Breast epithelium (tissue), 4 donors: ENCODE measurements at regions not wholly inside any gene's neighbourhood (a gene's known extent, or its start where the extent isn't known, plus 50 kb on each side); places are given as distances from the start of the nearest gene placed in this dataset.

Experiments used
- DNase-seq, 2 donors: peaks; one replicate each; pipeline ENCODE4 v3.0.0-alpha.2; 2019; ENCODE audit warnings: low spot score in 2 of 2
- H3K27ac ChIP-seq, 2 donors: fragments of 200-600 bp; sonication (generic) in 1 of 2; one replicate each; pipeline ENCODE4 v1.5.1; 2016 to 2019; ENCODE audit warnings: mild to moderate bottlenecking in 1 of 2
- H3K27me3 ChIP-seq, 2 donors: fragments of 200-600 bp; sonication (generic) in 1 of 2; one replicate each; pipeline versions ENCODE4 v1.5.1 to v1.6.0; 2017 to 2019; ENCODE audit warnings: control low read depth in 1 of 2, mild to moderate bottlenecking in 1 of 2
- H3K36me3 ChIP-seq: fragments of 200-600 bp; one replicate; pipeline ENCODE4 v1.5.1; 2019
- H3K4me1 ChIP-seq, 2 donors: fragments of 200-600 bp; sonication (generic); one replicate each; pipeline ENCODE4 v1.5.1; 2016 to 2019; ENCODE audit warnings: control low read depth in 1 of 2
- H3K4me3 ChIP-seq, 3 donors: fragments of 200-600 bp; sonication (generic); 1 replicate in 2 of 3; 2 replicates in 1 of 3; pipeline ENCODE4 v1.5.1; 2016 to 2019; ENCODE audit warnings: mild to moderate bottlenecking in 3 of 3, moderate library complexity in 2 of 3
- H3K9me3 ChIP-seq, 2 donors: fragments of 200-600 bp; sonication (generic) in 1 of 2; one replicate each; pipeline ENCODE4 v1.5.1; 2016 to 2019; ENCODE audit warnings: control low read depth in 1 of 2
- POLR2A ChIP-seq: fragments of 450-650 bp; IDR thresholded peaks from one replicate; pipeline ENCODE4 v1.6.1; 2016; ENCODE audit warnings: antibody characterized with exemption, mild to moderate bottlenecking, moderate library complexity
- POLR2AphosphoS5 ChIP-seq, 3 donors: sonication (generic); formaldehyde crosslinking; IDR thresholded peaks; one replicate each; pipeline ENCODE4 v1.6.1; 2017; ENCODE audit warnings: antibody characterized with exemption in 3 of 3
- intact Hi-C: fragments of 100-400 bp; cut with DNase I; formaldehyde crosslinking; loops from one replicate; pipeline ENCODE4 v1.15.1; 2023; ENCODE audit warnings: low total_unique reads
- TF ChIP-seq, protein P1 (sequence below), 3 donors: fragments of 450-650 bp; IDR thresholded peaks; one replicate each; pipeline ENCODE4 v1.5.1; 2016 to 2017; ENCODE audit warnings: antibody characterized with exemption in 3 of 3, mild to moderate bottlenecking in 3 of 3, moderate library complexity in 3 of 3

DNA sequence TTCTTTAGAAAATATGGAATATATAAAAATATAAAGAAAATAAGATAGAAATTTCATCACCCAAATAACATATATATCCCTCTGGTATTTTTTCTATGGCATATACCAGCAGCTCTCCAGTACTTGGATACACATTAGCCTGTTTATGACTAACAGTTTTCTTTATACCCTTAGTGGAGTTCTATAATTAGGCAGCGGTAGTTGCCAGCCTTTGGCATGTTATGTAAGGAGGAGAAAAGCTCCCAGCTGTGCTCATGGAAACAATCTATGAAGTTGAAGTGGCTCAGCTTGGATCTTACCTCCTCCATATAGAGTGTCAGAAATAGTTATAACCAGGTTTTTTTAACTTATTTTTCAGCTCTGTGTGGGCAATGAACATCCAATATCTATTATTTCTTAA is 1636.8 kb downstream of the AMY1C start:
- Histone ChIP-seq H3K36me3 (no peaks in the 10 kb centered on the region), H3K27ac (no peak overlapping the region), H3K4me1 (no peaks in the 10 kb centered on the region), H3K4me3 (no peak overlapping the region), H3K27me3 (no peaks in the 10 kb centered on the region), H3K9me3 (peaks cover 0 to 9% of the 10 kb centered on the region in 2 donors)
- no peak for TF ChIP-seq POLR2A
- TF ChIP-seq, protein P1, sequence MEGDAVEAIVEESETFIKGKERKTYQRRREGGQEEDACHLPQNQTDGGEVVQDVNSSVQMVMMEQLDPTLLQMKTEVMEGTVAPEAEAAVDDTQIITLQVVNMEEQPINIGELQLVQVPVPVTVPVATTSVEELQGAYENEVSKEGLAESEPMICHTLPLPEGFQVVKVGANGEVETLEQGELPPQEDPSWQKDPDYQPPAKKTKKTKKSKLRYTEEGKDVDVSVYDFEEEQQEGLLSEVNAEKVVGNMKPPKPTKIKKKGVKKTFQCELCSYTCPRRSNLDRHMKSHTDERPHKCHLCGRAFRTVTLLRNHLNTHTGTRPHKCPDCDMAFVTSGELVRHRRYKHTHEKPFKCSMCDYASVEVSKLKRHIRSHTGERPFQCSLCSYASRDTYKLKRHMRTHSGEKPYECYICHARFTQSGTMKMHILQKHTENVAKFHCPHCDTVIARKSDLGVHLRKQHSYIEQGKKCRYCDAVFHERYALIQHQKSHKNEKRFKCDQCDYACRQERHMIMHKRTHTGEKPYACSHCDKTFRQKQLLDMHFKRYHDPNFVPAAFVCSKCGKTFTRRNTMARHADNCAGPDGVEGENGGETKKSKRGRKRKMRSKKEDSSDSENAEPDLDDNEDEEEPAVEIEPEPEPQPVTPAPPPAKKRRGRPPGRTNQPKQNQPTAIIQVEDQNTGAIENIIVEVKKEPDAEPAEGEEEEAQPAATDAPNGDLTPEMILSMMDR (IDR thresholded peaks at IDR 0.05) = no peak
- TF ChIP-seq POLR2AphosphoS5 (IDR thresholded peaks at IDR 0.05) = no peak
- DNase-seq = no peak
- intact Hi-C loops = no loop called here

DNA sequence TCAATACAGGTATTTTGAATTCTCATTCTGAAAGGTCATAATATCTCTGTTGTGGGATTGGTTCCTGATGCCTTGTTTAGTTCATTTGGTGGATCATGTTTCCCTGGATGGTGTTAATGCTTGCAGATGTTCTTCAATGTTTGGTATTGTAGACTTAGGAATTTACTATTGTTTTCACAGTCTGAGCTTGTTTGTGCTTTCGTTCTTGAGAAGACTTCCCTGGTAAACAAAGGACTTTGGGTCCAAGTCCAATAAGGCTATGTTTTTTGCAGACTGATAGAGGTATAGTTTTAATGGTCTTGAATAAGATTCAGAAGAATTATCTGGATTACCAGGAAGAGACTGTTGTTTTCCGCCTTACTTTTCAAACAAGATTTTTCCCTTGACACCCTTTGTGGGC is 1646.3 kb downstream of the AMY1C start:
- Histone ChIP-seq H3K27ac (no peak overlapping the region), H3K4me3 (no peak overlapping the region), H3K9me3 (peaks cover 0 to 21% of the 10 kb centered on the region in 2 donors), H3K27me3 (no peaks in the 10 kb centered on the region), H3K36me3 (no peaks in the 10 kb centered on the region), H3K4me1 (no peaks in the 10 kb centered on the region)
- DNase-seq = no peak
- intact Hi-C loops = no loop called here
- TF ChIP-seq POLR2A = no peak
- TF ChIP-seq, protein P1 (IDR thresholded peaks at IDR 0.05) = no peak

DNA sequence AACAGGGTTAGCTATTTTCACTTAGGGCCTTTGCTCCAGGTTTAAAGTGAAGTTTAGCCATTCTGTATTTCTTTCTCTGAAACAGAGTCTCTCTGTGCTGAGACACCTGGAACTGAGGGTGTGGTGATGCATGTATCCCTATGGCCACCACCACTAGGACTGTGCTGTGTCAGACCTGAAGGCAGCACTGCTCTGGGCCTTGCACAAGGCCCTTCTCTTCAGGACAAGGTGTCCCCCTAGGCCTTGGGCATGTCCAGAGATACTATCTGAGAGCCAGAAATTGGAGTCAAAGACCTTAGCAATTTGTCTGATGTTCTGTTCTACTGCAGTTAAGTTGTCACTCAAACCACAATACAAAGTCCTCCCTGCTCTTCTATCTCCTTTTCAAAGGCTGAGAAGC is 1649.2 kb downstream of the AMY1C start:
- TF ChIP-seq POLR2AphosphoS5 (IDR thresholded peaks at IDR 0.05) (no peak), POLR2A (no peak)
- TF ChIP-seq, protein P1 (IDR thresholded peaks at IDR 0.05) = no peak
- H3K27me3 ChIP-seq = no peaks in the 10 kb centered on the region
- no peak for DNase-seq
- H3K4me1 ChIP-seq = no peaks in the 10 kb centered on the region
- intact Hi-C loops = loop anchor here (1.0 kb wide), 1 partner anchor 10 kb away; no protein-coding TSS in a partner anchor
- peaks cover 0 to 21% of the 10 kb centered on the region in 2 donors for H3K9me3 ChIP-seq
- H3K36me3 ChIP-seq = no peaks in the 10 kb centered on the region
- H3K27ac ChIP-seq = no peak overlapping the region
- H3K4me3 ChIP-seq = no peak overlapping the region

DNA sequence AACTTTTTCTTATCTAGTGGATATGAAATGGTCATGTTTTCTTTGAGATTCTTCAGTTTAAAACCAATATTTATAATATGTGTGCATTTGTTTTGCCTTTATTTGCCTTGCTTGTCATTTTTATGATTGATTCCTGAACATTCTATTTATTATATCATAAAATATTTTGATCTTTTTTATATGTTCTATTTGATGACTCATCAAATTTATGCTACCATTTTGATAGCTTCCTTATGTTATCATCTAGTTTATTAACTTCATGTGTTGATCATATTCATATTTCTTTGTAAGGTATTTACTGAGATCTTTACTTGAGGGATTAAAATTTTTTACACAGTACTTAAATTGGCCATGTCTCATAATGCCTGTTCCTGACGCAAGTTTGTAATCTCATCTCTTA is 1650.0 kb downstream of the AMY1C start:
- intact Hi-C loops = loop anchor here (1.0 kb wide), 1 partner anchor 10 kb away; no protein-coding TSS in a partner anchor
- Histone ChIP-seq H3K27ac (no peak overlapping the region), H3K4me1 (no peaks in the 10 kb centered on the region), H3K4me3 (no peak overlapping the region), H3K9me3 (peaks cover 0 to 21% of the 10 kb centered on the region in 2 donors), H3K36me3 (no peaks in the 10 kb centered on the region), H3K27me3 (no peaks in the 10 kb centered on the region)
- TF ChIP-seq POLR2A (no peak), POLR2AphosphoS5 (IDR thresholded peaks at IDR 0.05) (no peak)
- TF ChIP-seq, protein P1 (IDR thresholded peaks at IDR 0.05) = no peak
- no peak for DNase-seq

DNA sequence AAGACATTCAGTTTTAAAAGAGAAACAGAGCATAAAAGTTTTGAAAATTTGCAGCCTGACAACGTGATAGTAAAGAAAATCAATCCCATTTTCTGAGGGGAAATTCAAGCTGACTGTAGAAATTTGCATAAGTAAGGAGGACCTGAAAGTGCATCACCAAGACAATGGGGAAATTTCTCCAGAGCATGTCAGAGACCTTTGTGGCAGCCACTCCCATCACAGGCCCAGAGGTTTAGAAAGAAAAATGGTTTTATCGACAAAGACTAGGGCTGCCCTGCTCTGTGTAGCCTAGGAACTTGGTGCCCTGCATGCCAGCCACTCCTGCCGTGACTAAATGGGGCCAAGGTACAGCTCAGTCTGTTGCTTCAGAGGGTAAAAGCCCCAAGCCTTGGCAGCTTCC is 1640.2 kb upstream of the PRMT6 start:
- intact Hi-C loops = no loop called here
- H3K27me3 ChIP-seq = no peaks in the 10 kb centered on the region
- no peaks in the 10 kb centered on the region for H3K36me3 ChIP-seq
- H3K27ac ChIP-seq = no peak overlapping the region
- no peak for DNase-seq
- no peak overlapping the region for H3K4me3 ChIP-seq
- peaks cover 0 to 13% of the 10 kb centered on the region in 2 donors for H3K9me3 ChIP-seq
- no peaks in the 10 kb centered on the region for H3K4me1 ChIP-seq
- TF ChIP-seq, protein P1 (IDR thresholded peaks at IDR 0.05) = no peak
- TF ChIP-seq POLR2A (no peak), POLR2AphosphoS5 (IDR thresholded peaks at IDR 0.05) (no peak)
